Stomach (tissue), 4 donors: ENCODE measurements at regions not wholly inside any gene's neighbourhood (a gene's known extent, or its start where the extent isn't known, plus 50 kb on each side); places are given as distances from the start of the nearest gene placed in this dataset.
"Not testable (repeated sequence)": the region's sequence is repeated elsewhere in the genome, so short reads cannot be mapped to it uniquely, and the experiment has no call there.

ENCODE experiments used
- EP300 ChIP-seq: sonication (generic); formaldehyde crosslinking; IDR thresholded peaks from one replicate; pipeline ENCODE4 v1.6.1; 2017; ENCODE audit warnings: antibody characterized with exemption
- POLR2AphosphoS5 ChIP-seq, 3 donors: sonication (generic); formaldehyde crosslinking; IDR thresholded peaks; one replicate each; pipeline ENCODE4 v1.6.1; 2016; ENCODE audit warnings: antibody characterized with exemption in 3 of 3
- TF ChIP-seq, protein P1 (sequence below), 7 experiments: fragments of 450-650 bp in 4 of 7; fragments of 200-600 bp in 3 of 7; sonication (generic) in 3 of 7; IDR thresholded peaks; one replicate each; pipeline ENCODE4 v1.5.1; 2016 to 2019; ENCODE audit warnings: antibody characterized with exemption in 7 of 7, control low read depth in 2 of 7, mild to moderate bottlenecking in 1 of 7

DNA sequence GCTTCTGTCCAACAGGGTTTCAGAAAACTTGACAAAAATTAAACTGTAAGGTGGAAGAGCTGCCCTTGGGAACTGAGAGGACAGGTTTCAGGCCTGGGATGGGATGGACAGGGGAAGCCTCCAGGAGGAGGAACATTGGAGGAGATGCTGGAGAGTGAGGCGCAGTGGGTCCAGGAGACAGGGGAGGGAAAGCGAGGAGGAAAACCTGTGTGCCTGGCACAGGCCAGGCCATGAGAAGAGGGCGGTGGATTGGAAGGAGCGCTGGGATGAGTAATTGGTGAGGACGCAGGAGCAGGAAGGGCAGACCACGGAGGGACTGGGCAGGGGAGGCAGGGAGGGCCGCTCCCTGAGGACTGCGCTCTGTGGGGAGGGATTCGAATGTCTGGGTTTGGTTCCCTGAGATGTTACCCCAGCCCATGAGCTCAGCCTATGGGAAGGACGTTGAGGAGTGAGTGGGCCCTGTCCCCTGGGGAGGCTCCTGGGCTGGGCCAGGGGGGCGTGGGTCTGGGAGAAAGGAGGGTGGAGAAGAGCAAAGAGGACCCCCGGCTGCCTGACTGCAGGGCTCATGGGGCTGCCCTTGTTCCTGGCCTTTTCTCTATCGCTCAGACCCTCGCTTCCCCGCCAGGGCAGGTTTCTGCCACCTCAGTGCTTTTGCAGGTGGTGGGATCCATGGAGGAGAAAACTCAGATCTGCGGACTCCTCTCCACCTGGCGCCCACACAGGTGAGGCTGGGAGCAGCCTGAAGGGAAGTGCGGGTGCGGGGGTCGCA lies 249.1 kb upstream of the NPAP1 start:
- TF ChIP-seq, protein P1, sequence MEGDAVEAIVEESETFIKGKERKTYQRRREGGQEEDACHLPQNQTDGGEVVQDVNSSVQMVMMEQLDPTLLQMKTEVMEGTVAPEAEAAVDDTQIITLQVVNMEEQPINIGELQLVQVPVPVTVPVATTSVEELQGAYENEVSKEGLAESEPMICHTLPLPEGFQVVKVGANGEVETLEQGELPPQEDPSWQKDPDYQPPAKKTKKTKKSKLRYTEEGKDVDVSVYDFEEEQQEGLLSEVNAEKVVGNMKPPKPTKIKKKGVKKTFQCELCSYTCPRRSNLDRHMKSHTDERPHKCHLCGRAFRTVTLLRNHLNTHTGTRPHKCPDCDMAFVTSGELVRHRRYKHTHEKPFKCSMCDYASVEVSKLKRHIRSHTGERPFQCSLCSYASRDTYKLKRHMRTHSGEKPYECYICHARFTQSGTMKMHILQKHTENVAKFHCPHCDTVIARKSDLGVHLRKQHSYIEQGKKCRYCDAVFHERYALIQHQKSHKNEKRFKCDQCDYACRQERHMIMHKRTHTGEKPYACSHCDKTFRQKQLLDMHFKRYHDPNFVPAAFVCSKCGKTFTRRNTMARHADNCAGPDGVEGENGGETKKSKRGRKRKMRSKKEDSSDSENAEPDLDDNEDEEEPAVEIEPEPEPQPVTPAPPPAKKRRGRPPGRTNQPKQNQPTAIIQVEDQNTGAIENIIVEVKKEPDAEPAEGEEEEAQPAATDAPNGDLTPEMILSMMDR (IDR thresholded peaks at IDR 0.05), result not testable (repeated sequence)
- TF ChIP-seq POLR2AphosphoS5 (IDR thresholded peaks at IDR 0.05); EP300: not testable (repeated sequence)
